ENCODE measurements at regions not wholly inside any gene's neighbourhood (a gene's known extent, or its start where the extent isn't known, plus 50 kb on each side); places are given as distances from the start of the nearest gene placed in this dataset.

GRCh38 chr10:64396105-64396708 is 875.0 kb downstream of the REEP3 start:
- Histone ChIP-seq H3K4me3 (ENCODE audit: low read depth, low read length) (no peak overlapping the region), H3K9me3 (no peaks in the 10 kb centered on the region), H3K27me3 (replicated peaks; ENCODE audit: control insufficient read depth, insufficient read depth, low read length) (no peaks in the 10 kb centered on the region), H3K36me3 (ENCODE audit: control insufficient read depth, insufficient read depth, low read length) (no peaks in the 10 kb centered on the region), H3K4me1 (peaks cover 20% of the 10 kb centered on the region)
- H3K27me3 Mint-ChIP-seq (ENCODE audit: insufficient read depth, unreplicated experiment): no peaks in the 10 kb centered on the region
- no peak for DNase-seq
- no TSS peak for BruUV-seq (replicated peaks)
- no peak overlapping the region for H3K4me3 Mint-ChIP-seq (ENCODE audit: unreplicated experiment)
- POLR2A ChIA-PET: no interaction called here
- CTCF ChIA-PET: no interaction called here
- H3K4me1 Mint-ChIP-seq (ENCODE audit: low read depth, unreplicated experiment): peaks cover 14% of the 10 kb centered on the region
- H3K36me3 Mint-ChIP-seq (ENCODE audit: insufficient read depth, unreplicated experiment): no peaks in the 10 kb centered on the region
- no peak for TF ChIP-seq CTCF (IDR thresholded peaks at IDR 0.05; ENCODE audit: insufficient read depth in 1 of 2, low read depth in 1 of 2, low read length in 1 of 2, severe bottlenecking in 1 of 2, unreplicated experiment in 1 of 2)
- H3K9me3 Mint-ChIP-seq (ENCODE audit: unreplicated experiment): peaks cover 14% of the 10 kb centered on the region
- intact Hi-C loops (cut with micrococcal nuclease; ENCODE audit: unreplicated experiment): no loop called here
- no peak overlapping the region for H3K27ac Mint-ChIP-seq (ENCODE audit: unreplicated experiment)

DNA sequence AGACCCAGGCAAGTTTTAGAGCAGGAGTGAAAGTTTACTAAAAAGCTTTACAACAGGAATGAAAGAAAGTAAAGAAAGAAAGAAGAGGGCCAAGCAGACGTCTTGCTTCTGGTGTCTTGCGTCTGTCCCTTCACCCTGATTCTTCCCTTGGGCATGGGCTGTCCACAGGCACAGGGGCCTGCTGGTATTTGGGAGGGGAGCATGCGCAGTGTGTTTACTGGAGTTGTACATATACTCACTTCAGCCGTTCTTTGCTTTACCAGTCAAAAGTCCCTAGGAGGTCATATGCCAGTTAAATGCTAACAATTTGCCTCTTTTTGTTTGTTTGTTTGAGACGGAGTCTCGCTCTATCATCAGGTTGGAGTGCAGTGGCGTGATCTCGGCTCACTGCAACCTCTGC is 875.9 kb downstream of the REEP3 start:
- POLR2A ChIA-PET: no interaction called here
- BruUV-seq (replicated peaks): no TSS peak
- peaks cover 20% of the 10 kb centered on the region for H3K4me1 ChIP-seq
- no peak for TF ChIP-seq CTCF (IDR thresholded peaks at IDR 0.05; ENCODE audit: insufficient read depth in 1 of 2, low read depth in 1 of 2, low read length in 1 of 2, severe bottlenecking in 1 of 2, unreplicated experiment in 1 of 2)
- no peak overlapping the region for H3K4me3 Mint-ChIP-seq (ENCODE audit: unreplicated experiment)
- H3K36me3 ChIP-seq (ENCODE audit: control insufficient read depth, insufficient read depth, low read length): no peaks in the 10 kb centered on the region
- H3K27me3 ChIP-seq (replicated peaks; ENCODE audit: control insufficient read depth, insufficient read depth, low read length): no peaks in the 10 kb centered on the region
- no peaks in the 10 kb centered on the region for H3K36me3 Mint-ChIP-seq (ENCODE audit: insufficient read depth, unreplicated experiment)
- intact Hi-C loops (cut with micrococcal nuclease; ENCODE audit: unreplicated experiment): no loop called here
- no peaks in the 10 kb centered on the region for H3K27me3 Mint-ChIP-seq (ENCODE audit: insufficient read depth, unreplicated experiment)
- no peaks in the 10 kb centered on the region for H3K9me3 ChIP-seq
- H3K27ac Mint-ChIP-seq (ENCODE audit: unreplicated experiment): no peak overlapping the region
- no peak for DNase-seq
- peaks cover 14% of the 10 kb centered on the region for H3K9me3 Mint-ChIP-seq (ENCODE audit: unreplicated experiment)
- peaks cover 14% of the 10 kb centered on the region for H3K4me1 Mint-ChIP-seq (ENCODE audit: low read depth, unreplicated experiment)
- CTCF ChIA-PET: no interaction called here
- H3K4me3 ChIP-seq (ENCODE audit: low read depth, low read length): no peak overlapping the region

GRCh38 chr10:64408391-64409183 is 887.4 kb downstream of the REEP3 start:
- intact Hi-C loops (cut with micrococcal nuclease; ENCODE audit: unreplicated experiment): no loop called here
- Histone ChIP-seq H3K36me3 (ENCODE audit: control insufficient read depth, insufficient read depth, low read length) (no peaks in the 10 kb centered on the region), H3K27me3 (replicated peaks; ENCODE audit: control insufficient read depth, insufficient read depth, low read length) (no peaks in the 10 kb centered on the region), H3K9me3 (no peaks in the 10 kb centered on the region), H3K4me1 (no peaks in the 10 kb centered on the region), H3K4me3 (ENCODE audit: low read depth, low read length) (no peak overlapping the region)
- POLR2A ChIA-PET: no interaction called here
- Mint-ChIP-seq H3K9me3 (ENCODE audit: unreplicated experiment) (no peaks in the 10 kb centered on the region), H3K27me3 (ENCODE audit: insufficient read depth, unreplicated experiment) (peaks cover 2% of the 10 kb centered on the region), H3K4me1 (ENCODE audit: low read depth, unreplicated experiment) (no peaks in the 10 kb centered on the region), H3K27ac (ENCODE audit: unreplicated experiment) (no peak overlapping the region), H3K36me3 (ENCODE audit: insufficient read depth, unreplicated experiment) (no peaks in the 10 kb centered on the region), H3K4me3 (ENCODE audit: unreplicated experiment) (no peak overlapping the region)
- no peak for TF ChIP-seq CTCF (IDR thresholded peaks at IDR 0.05; ENCODE audit: insufficient read depth in 1 of 2, low read depth in 1 of 2, low read length in 1 of 2, severe bottlenecking in 1 of 2, unreplicated experiment in 1 of 2)
- no peak for DNase-seq
- CTCF ChIA-PET: no interaction called here
- no TSS peak for BruUV-seq (replicated peaks)

Measured in Caco-2 (cell line).